HG02610 (cell line): ENCODE measurements at regions not wholly inside any gene's neighbourhood (a gene's known extent, or its start where the extent isn't known, plus 50 kb on each side); places are given as distances from the start of the nearest gene placed in this dataset.
"Not testable (repeated sequence)": the region's sequence is repeated elsewhere in the genome, so short reads cannot be mapped to it uniquely, and the experiment has no call there.

Experiments
- ATAC-seq: cut with Tn5 transposase; IDR thresholded peaks from one replicate; pipeline ENCODE4 v1.9.1; 2021; ENCODE audit warnings: mild to moderate bottlenecking, moderate library complexity; ENCODE audit not compliant: unreplicated experiment

GRCh38 chr5:163874431-163874830 lies 369.0 kb downstream of the MAT2B start:
- no peak for ATAC-seq

DNA sequence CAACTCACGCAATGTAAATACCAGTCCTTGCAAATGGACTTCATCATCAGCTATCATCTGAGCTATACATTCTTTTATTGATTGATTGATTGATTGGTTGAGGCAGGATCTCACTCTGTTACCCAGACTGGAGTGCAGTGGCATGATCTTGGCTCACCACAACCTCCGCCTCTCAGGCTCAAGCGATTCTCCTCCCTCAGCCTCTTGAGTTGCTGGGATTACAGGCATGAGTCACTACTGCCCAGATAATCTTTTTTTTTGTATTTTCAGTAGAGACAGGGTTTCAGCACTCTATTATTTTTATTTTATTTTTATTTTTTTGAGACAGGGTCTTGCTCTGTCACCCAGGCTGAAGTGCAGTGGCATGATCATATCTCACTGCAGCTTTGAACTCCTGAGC lies 369.5 kb downstream of the MAT2B start:
- ATAC-seq = not testable (repeated sequence)

GRCh38 chr5:163877865-163878264 lies 372.4 kb downstream of the MAT2B start:
- no peak for ATAC-seq

GRCh38 chr5:163878490-163878889 lies 373.1 kb downstream of the MAT2B start:
- no peak for ATAC-seq

- ATAC-seq = no peak
Measured at GRCh38 chr5:163880302-163880701, 374.9 kb downstream of the MAT2B start.

DNA sequence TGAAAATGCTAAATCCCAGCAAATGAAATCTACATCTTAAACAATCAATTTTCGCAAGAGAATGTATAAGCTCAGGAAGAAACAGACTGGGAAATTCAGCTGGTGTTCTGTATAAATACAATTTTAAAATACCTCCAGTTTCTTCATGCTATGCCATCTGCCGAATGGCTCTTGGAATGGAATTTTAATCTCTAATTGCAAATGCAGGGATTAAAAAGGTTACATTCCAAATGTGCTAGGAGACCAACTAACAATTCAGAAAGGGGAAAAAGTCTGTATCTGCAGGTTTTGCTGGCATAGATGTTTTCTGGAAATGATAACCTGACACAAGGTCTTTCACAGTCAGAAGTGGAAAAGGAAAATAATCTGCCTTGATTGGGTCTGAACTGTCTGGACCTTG lies 379.7 kb downstream of the MAT2B start:
- ATAC-seq = no peak

DNA sequence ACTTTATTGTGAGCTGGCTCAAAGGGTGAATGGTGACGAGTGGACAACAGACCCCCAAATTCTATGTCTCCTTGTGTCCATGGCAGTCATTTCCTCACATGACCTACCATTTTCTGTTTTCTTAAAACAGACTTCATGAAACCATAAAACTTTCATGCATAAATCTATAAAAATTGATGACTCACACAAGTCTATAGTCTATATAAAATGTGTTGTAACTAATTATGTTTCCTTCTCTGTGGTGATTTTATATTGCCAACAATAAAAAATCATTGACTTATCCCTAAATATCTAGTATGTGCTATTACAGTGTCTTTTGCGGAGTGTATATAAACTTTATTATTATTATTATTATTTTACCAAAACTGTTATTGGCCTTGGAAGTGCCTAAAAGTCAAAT lies 382.4 kb downstream of the MAT2B start:
- ATAC-seq = no peak

GRCh38 chr5:163888366-163888765 lies 382.9 kb downstream of the MAT2B start:
- no peak for ATAC-seq

DNA sequence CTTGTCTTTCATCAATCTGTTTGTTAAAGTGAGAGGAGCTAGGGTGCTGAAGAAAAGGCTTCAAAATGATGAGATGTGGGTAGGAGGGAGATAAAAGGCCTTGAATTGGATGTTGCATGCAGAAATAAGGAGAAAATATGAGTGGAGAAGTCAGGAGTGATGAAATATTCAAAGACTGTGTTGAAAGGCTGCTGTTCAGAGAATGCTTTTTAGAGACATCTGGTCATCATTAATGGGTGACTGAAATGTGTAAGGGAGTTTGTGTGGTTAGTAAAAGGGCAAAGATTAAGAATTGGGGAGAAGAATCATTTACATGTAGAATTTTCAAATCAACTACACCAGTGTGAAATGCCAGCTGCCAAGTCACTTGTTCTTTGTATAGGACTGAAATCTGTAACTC lies 383.9 kb downstream of the MAT2B start:
- ATAC-seq = no peak

GRCh38 chr5:163890261-163890660 lies 384.8 kb downstream of the MAT2B start:
- ATAC-seq = no peak

DNA sequence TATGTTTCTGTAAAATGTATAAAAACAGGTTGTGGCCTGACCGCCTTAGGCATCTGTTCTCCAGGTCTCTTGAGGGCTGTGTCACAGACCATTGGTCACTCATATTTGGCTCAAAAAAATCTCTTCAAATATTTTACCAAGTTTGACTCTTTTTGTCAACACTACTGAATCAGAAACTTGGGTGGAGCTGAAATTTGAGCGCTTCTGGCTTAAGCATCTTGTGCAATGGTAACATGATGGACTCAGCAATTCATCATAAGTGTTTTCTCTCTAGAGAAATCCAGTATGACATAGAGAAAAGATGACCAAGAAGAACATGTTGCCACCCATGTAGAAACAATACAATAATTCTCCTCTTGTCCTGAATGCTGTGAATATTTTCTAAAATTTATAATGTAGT lies 387.9 kb downstream of the MAT2B start:
- no peak for ATAC-seq

GRCh38 chr5:163894645-163895044 lies 389.2 kb downstream of the MAT2B start:
- ATAC-seq = no peak

DNA sequence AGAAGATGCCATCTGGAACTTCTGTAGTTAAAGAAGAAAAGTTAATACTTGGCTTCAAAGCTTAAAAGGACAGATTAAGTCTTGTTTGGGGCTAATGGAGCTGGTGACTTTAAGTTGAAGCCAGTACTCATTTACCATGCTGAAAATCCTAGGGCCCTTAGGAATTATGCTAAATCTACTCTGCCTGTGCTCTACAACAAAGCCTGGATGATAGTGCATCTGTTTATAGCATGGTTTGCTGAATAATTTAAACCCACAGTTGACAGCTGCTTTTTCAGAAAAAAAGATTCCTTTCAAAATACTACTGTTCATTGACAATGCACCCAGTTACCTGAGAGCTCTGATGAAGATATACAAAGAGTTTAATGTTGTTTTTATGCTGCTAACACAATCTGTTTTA lies 393.5 kb downstream of the MAT2B start:
- ATAC-seq = no peak

DNA sequence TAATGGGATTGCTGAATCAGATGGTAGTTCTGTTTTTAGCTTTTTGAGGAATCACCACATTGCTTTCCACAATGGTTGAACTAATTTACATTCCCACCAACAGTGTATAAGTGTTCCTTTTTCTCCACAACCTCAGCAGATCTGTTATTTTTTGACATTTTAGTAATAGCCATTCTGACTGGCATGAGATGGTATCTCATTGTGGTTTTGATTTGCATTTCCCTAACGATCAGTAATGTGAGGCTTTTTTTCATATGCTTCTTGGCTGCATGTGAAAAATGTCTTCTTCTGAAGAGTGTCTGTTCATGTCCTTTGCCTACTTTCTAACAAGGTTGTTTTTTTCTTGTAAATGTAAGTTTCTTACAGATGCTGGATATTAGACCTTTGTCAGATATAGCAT lies 402.4 kb downstream of the MAT2B start:
- ATAC-seq = peak; percentile 36

- ATAC-seq = peak; percentile 16
Measured at GRCh38 chr5:163908253-163908652, 402.8 kb downstream of the MAT2B start.

DNA sequence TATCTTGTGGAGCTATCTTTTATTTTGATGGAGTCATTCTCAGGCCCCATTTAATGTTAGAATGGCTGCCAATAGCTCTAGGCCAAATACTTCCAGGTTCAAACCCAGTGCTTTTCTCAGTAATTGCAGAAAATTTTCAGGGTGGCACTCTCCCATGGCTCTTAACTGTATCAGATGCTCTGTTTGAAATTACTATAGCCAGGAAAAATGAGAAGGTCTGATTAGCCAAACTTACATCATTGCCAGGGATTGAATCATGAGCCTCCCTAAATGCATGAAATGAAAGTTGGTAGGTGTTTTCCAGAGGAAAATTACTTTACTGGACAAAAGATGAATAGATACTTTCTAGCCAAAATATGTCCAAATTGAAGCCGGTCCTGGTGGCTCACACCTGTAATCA lies 404.8 kb downstream of the MAT2B start:
- ATAC-seq = no peak

- ATAC-seq = no peak
Measured at GRCh38 chr5:163912046-163912445, 406.6 kb downstream of the MAT2B start.

DNA sequence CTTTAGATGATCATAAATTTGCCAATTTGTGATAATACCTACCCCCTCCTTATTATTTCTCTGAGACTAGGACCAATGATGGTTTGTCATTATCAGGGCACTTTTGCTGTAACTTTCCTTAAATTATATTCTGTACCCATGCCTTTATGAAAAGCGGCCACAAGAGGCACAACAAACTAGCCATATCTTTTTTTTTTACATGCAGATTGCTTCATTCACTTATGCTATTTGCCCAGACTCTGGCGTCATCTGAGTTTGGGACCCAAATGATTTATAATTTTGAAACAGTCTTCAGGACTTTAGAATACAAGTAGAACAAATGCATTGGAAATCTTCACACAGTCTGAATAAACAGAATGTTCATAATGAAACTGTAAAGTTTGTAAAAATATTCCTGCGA lies 408.1 kb downstream of the MAT2B start:
- no peak for ATAC-seq

DNA sequence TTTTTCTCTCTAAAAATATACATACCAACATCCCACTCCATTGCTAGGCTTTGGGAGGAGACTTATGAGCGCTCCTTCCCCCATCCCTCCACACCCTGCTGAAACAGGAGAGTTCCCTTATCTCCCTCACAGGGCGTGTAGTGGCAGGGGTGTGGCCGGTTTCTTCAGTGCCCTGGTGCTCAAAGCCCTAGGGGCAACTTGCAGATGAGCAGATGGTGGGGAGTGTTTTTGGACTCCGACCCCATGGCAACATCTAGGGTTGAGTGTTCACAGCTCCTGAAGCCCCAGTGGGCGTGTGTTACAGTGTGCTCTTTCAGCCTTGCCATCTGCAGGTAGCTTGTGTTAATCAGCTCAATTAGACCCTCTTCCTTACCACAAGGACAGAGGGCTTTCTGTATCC lies 409.5 kb downstream of the MAT2B start:
- peak; percentile 24 for ATAC-seq

DNA sequence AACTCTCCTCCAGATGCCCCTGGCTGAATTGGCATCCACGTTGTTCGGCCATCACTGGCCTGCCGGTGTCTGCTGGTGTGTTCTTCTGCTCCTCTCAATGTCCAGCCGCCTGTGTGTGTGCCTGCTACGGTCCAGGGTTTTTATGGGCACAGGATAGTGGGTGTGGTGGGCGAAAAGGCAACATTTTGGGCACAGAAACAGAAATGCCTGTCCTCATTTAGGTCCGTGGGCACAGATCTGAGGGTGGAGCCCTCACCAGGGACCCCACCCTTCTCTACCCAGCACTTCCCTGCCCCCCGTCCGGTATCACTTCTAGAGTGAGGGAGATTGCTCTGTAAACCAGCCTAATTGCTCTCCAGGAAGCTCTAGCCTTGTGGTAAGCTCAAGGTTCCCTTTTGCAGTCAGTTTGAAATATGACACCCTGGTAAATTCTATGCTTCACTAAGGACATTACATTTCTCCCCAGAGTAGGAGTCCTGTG lies 410.1 kb downstream of the MAT2B start:
- ATAC-seq = peak; percentile 78

- peak; percentile 93 for ATAC-seq
Measured at GRCh38 chr5:163916376-163916775, 411.0 kb downstream of the MAT2B start.

GRCh38 chr5:163916861-163917260 lies 411.4 kb downstream of the MAT2B start:
- ATAC-seq = no peak

GRCh38 chr5:163917747-163918146 lies 412.3 kb downstream of the MAT2B start:
- ATAC-seq = no peak

DNA sequence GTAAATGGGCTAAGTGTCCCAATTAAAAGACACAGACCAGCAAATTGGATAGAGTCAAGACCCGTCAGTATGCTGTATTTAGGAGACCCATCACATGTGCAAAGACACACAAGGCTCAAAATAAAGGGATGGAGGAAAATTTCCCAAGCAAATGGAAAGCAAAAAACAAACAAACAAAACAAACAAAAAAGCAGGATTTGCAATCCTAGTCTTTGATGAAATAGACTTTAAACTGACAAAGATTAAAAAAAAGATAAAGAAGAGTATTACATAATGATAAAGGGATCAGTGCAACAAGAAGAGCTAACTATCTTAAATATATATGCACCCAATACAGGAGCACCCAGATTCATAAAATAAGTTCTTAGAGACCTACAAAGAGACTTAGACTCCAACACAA lies 429.6 kb downstream of the MAT2B start:
- not testable (repeated sequence) for ATAC-seq
